ENCODE measurements at regions not wholly inside any gene's neighbourhood (a gene's known extent, or its start where the extent isn't known, plus 50 kb on each side); places are given as distances from the start of the nearest gene placed in this dataset.

DNA sequence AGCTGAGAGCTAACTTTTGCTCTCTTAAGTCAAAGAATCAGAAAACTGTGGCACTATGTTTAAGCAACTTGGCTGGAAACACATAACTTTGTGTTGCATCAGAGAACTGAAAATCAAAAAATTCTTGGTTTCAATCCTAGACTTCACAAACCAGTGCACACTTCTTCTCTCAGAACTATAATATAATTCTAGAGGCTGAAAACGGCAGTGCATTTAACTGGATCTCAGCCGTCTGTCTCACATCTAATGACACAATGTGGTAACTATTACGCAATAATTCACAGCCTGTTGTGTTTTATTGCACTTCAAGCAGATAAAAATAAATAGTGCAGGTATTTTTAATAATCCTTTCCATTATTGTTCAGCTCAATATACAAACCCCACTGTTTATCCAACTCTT is 260.6 kb upstream of the DIAPH2 start:
- in situ Hi-C loops (cut with HindIII; ENCODE audit: low sequenced_read_pairs), result no loop called here
- no peak for DNase-seq (ENCODE audit: low spot score)

GRCh38 chrX:96425200-96425599 is 259.4 kb upstream of the DIAPH2 start:
- no peak for DNase-seq (ENCODE audit: low spot score)
- in situ Hi-C loops (cut with HindIII; ENCODE audit: low sequenced_read_pairs), result no loop called here

DNA sequence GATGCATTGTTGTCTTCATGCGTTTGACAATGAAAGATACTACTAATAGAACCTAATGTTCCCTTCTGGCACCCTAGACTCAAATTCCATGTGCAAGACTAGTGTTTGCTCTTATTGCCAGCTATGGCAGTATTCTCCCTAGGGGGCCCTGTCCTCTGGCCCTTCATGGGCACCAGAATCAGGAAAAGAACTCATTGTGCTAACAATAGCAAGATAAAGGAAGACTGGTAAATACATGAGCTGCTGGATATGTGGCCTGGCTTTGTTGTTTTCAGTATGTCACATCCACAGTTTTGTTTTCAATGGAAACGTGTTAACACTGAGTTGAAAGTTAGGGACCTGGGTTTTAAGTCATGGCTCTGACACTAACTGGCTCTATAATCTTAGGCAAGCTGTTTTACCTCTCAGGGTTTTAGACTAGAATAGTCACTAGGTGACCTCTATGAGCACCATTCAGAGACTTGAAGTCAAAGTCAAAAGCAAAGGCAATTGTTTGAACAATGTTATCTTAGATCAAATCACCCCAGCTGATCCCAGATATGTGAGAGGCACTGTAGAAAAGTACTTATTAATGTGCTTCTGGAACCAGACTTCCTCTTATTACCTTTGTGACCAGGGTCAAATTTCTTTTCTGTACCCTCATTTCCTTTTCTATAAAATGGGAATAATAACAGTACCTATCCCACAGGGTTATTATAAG is 253.7 kb upstream of the DIAPH2 start:
- DNase-seq (ENCODE audit: low spot score), result no peak
- in situ Hi-C loops (cut with HindIII; ENCODE audit: low sequenced_read_pairs), result no loop called here

- in situ Hi-C loops (cut with HindIII; ENCODE audit: low sequenced_read_pairs), result no loop called here
Measured at GRCh38 chrX:96432647-96433046, 252.0 kb upstream of the DIAPH2 start.

GRCh38 chrX:96433409-96434077 is 251.1 kb upstream of the DIAPH2 start:
- DNase-seq (ENCODE audit: low spot score), result no peak

More at GRCh38 chrX:96432647-96433046, 252.0 kb upstream of the DIAPH2 start:
- DNase-seq (ENCODE audit: low spot score), result no peak

DNA sequence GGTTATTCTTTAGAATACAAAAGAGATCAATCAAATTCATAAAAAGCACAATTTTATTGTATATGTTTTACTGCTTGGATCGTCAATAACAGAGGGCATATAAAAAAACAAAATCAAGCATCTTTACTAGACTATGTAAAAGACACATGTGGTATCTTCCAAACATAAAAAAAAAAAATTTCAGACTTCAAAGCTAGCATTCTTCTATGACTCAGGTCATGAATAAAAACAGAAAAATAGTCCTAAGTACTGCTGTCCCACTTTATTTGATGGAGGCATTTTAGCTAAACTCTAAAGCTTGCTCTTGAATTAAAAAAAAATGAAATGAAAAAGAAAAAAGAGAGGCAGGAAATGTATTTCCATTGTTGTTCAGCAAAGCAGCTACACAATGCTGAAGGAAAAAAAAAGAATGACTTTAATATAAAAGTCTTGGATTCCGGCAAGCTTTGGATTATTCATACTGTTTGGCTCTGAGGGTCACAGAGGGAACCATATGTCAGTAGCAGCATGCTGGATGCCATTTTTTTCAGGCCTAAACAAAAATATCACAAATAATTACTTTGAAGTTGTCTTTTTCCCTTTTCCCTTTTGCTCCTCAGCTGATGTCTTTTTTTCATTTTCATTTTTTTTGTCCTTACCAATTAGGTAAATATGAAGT is 249.1 kb upstream of the DIAPH2 start:
- in situ Hi-C loops (cut with HindIII; ENCODE audit: low sequenced_read_pairs), result no loop called here
- DNase-seq (ENCODE audit: low spot score), result no peak

More at GRCh38 chrX:96433409-96434077, 251.1 kb upstream of the DIAPH2 start:
- in situ Hi-C loops (cut with HindIII; ENCODE audit: low sequenced_read_pairs), result no loop called here

- no peak for DNase-seq (ENCODE audit: low spot score)
- in situ Hi-C loops (cut with HindIII; ENCODE audit: low sequenced_read_pairs), result no loop called here
Measured at GRCh38 chrX:96436105-96436504, 248.5 kb upstream of the DIAPH2 start.

DNA sequence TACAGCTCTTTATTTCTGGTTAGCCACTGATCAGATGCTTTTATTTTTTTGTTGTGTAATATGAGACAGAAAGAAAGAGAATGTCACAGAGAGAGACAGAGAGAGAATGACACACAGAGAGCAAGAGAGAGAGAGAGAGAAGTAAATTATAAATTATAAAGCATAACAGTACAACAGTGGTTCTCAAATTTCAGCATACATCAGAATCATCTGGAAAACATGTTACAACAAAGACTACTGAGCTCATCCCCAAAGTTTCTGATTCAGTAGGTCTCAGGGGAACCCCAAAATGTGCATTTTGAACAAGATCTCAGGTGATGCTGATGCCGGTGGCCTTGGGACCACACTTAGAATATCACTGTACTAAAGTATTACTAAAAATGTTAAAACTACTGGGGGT is 245.8 kb upstream of the DIAPH2 start:
- DNase-seq (ENCODE audit: low spot score), result no peak
- in situ Hi-C loops (cut with HindIII; ENCODE audit: low sequenced_read_pairs), result no loop called here

DNA sequence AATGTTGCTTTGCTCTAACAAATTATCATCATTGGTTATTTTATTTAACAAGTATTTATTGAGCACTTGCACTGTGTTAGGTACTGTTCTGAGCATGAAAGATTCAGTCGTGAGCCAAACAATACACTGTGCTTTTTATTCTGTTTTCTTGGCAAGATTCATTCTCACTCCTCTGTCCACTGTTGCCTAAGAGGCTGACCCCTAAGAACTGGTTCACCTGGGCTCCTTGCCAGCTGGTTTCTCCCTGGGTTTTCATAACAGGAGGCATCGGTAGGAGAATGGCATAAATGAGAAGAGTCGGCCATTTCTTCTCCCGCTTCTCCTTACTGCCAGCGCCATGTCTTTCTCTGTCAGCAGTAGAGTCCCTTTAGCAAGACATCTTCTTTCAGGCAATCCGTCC is 243.7 kb upstream of the DIAPH2 start:
- in situ Hi-C loops (cut with HindIII; ENCODE audit: low sequenced_read_pairs), result no loop called here
- no peak for DNase-seq (ENCODE audit: low spot score)

- DNase-seq (ENCODE audit: low spot score), result no peak
- in situ Hi-C loops (cut with HindIII; ENCODE audit: low sequenced_read_pairs), result no loop called here
Measured at GRCh38 chrX:96445531-96446065, 239.0 kb upstream of the DIAPH2 start.

DNA sequence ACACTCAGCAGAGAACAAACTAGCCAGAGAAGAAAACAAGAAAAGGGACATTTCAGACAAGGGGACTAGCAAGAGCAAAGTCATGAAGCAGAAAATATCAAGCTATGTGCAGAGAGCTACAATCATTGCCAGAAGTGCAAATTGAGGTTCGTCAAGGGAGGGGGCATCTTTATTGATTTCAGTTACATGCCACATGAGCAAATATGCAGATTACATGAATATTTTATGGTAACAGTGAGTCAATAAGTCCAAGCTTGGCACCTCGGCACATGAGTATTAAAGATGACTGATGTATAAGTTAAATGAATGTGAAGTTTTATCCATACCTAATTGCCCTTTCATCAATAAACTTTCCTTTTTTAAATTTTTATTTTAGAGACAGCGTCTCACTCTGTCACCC is 238.1 kb upstream of the DIAPH2 start:
- in situ Hi-C loops (cut with HindIII; ENCODE audit: low sequenced_read_pairs), result no loop called here
- DNase-seq (ENCODE audit: low spot score), result no peak

- no peak for DNase-seq (ENCODE audit: low spot score)
- in situ Hi-C loops (cut with HindIII; ENCODE audit: low sequenced_read_pairs), result no loop called here
Measured at GRCh38 chrX:96447161-96447560, 237.5 kb upstream of the DIAPH2 start.

- no peak for DNase-seq (ENCODE audit: low spot score)
- in situ Hi-C loops (cut with HindIII; ENCODE audit: low sequenced_read_pairs), result no loop called here
Measured at GRCh38 chrX:96449191-96449590, 235.5 kb upstream of the DIAPH2 start.

DNA sequence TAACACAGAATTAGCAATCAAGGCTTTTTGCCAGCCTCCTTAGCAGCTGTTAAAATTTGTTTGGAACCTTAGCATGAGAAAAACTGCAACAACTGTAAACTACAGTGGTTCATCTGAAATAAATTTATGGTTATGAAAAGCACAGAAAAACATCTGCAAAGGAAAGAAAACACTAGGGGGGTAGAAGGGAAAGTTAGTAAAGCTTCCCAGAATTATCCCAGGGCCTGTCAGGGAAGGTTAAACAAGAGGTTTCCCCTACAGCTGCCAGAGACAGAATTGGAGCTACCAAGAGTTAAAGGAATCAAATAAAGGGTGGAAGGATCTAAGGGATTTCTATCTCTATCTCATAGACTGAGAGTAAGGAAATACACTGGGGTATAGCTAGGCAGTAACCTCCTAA is 234.7 kb upstream of the DIAPH2 start:
- no peak for DNase-seq (ENCODE audit: low spot score)
- in situ Hi-C loops (cut with HindIII; ENCODE audit: low sequenced_read_pairs), result no loop called here

- DNase-seq (ENCODE audit: low spot score), result no peak
- in situ Hi-C loops (cut with HindIII; ENCODE audit: low sequenced_read_pairs), result no loop called here
Measured at GRCh38 chrX:96453139-96453538, 231.5 kb upstream of the DIAPH2 start.

- in situ Hi-C loops (cut with HindIII; ENCODE audit: low sequenced_read_pairs), result no loop called here
Measured at GRCh38 chrX:96455078-96455477, 229.6 kb upstream of the DIAPH2 start.

DNA sequence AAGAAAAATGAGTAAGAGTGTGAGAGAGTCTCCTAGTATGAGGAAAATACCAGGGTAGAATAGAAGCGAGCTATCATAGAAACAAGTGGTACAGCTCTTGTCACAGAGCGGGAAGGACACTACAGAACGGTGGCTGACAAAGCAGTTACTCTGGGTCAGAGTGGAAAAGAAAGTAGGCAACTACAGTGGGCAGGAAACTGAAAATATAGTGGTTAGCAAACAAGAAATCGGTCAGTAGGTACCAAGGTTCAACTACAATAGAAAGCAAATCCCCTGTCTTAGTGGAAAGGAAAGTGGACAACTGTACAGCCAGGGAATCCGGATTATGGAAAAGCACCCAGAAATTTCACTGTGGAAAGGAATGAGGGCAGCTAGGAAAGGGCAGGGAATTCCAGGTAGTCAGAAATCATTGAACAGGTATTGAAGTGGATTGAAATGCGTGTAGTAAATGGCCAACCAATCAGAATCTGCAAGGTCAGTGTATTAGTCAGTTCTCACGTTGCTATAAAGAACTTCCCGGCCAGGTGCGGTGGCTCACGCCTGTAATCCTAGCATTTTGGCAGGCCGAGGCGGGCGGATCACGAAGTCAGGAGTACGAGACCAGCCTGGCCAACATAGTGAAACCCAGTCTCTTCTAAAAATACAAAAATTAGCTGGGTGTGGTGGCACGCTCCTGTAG is 219.6 kb upstream of the DIAPH2 start:
- in situ Hi-C loops (cut with HindIII; ENCODE audit: low sequenced_read_pairs), result no loop called here
- DNase-seq (ENCODE audit: low spot score), result no peak

More at GRCh38 chrX:96455078-96455477, 229.6 kb upstream of the DIAPH2 start:
- peak; percentile 16 for DNase-seq (ENCODE audit: low spot score)

DNA sequence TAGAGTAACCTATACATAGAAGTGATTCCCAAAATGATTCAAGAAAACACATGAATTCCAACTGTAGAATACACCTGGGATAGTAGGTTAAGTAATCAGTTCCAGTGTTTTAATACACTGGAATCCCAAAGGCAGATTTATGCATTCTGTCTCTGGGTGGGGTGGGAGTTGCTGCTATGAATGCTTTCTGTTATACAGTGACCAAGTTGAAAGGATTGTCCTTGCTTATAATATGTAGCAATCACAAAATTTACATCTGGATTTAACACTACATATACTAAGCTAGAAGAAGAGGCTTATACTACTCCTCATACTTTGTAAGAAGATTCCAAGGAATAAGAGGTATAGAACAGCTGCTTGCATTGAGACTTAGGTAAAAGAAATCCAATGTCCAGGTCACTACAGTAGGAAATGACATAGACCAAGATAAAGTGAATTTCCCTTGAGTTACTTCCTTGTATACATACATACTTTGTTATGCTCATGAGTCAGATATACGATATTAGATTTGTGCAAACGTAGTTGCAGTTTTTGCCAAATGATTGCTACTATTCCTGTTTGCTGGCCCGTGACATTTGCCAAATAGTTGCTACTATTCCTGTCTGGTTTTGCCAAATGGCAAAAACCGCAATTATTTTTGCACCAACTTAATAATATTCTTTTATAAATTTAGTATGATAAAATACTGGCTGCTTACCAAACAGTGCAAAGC is 210.5 kb upstream of the DIAPH2 start:
- no peak for DNase-seq (ENCODE audit: low spot score)
- in situ Hi-C loops (cut with HindIII; ENCODE audit: low sequenced_read_pairs), result no loop called here

GRCh38 chrX:96474741-96475125 is 209.9 kb upstream of the DIAPH2 start:
- DNase-seq (ENCODE audit: low spot score), result no peak
- in situ Hi-C loops (cut with HindIII; ENCODE audit: low sequenced_read_pairs), result no loop called here

All from G401 (cell line).